CD4-positive, alpha-beta T cell treated with Interleukin-4 for 1 hour (primary cell): ENCODE measurements at regions not wholly inside any gene's neighbourhood (a gene's known extent, or its start where the extent isn't known, plus 50 kb on each side); places are given as distances from the start of the nearest gene placed in this dataset.

Source experiments
- DNase-seq, 2 donors: peaks; one replicate each; pipeline ENCODE4 v3.0.0-alpha.2; 2020 to 2022

DNA sequence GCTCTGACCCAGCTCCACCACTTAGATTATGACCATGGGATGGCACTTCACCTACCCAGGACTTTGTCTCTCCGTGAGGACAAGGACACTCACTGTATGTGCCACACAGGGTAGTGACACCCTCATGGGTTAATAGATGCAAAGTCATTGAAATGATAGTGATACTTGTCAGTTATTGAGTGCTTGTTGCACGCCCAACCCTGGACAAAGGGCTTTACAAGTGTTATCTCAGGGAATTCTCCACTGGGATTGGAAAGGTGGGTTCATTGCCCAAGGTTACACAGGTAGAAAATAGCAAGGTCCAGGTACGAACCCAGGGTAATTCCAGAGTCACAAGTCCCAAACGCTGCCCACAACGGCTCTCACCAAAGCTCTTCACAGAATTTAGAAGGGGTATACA is 158.2 kb downstream of the TRIM29 start:
- DNase-seq: no peak

DNA sequence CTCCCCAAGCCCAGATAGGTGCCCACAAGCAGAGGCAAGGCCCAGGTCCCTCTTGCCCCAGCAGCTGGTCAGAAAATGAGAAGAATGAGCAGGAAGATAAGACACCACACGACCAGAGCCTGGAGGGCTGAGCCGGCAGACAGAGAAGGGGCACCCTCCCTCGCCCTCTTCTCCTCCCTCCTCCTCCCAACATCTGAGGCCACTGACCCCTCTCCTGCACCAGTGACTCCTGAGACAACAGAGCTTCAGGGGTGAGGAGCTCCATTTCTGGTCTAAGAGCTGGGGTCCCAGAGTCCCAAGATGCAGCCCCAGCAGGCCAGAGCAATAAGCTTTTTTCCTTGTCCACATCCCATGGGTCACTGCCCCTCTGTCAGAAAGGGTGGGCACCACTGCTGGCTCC is 159.2 kb downstream of the TRIM29 start:
- DNase-seq: no peak

DNA sequence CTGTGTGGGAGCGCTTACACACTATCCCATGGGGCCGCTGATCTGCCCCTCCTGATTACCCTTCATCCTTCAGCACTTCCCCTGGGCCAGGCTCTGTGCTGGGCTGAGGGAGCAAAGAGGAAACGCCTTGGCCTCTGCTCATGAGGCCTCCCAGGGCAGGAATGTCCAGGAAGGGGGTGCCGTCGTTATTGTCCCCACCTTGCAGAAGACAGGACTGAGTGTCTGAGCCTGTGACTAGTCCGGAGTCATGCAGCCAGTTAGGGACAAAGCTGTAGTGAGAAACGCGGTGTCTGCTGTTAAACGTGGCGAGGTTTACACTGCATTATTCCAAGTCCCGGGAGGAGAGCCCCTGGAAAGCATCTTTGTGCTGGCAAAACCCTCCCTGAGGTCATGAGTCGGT is 160.0 kb downstream of the TRIM29 start:
- DNase-seq: no peak

DNA sequence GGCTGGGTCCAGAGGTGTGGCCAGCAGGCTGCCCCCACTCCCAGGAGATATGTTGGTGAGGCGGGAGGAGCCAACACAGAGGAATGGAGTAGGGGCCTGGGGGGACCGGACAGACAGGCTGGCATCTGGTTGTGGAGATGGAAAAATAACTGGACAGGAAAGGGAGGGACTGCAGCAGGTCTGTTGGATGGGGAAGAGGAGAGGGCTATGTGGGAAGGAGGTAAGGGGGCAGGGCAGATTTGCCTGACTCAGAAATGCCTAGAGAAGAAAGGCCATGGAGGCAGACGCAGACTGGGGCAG is 160.4 kb downstream of the TRIM29 start:
- DNase-seq: no peak

DNA sequence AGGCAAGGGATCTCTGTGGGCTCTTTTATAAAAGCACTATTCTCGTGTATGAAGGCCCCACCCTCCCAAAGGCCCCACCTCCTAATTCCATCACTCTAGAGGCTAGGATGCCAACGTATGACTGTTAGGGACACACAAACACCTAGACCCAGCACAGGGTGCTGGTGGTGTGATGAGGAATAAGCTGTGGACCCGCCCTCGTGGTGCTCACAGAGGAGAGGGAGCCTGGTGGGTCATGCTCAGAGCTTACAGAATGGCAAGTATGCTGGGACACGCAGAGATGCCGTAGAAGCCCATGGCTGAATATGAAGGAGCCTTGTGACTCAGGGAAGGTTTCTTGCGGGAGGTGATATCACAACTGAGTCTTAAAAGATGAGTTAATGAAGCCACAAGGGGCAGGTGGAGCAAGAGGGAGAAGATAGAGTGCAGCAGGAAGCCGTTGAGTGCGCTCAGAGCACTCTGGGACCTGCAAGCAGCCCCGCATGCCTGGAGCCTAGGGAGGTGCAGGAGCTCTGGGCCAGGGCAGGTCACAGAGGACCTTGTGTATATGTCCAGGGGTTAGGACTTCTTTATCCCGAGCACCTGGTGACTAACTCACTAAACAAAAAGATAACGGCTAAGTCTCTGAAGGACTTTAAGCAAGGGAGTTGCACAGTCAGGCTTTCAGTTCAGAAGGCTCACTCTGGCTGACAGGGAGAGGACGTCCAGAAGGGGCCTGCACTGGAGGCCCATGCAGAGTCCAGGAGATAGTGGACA is 160.9 kb downstream of the TRIM29 start:
- DNase-seq: no peak

DNA sequence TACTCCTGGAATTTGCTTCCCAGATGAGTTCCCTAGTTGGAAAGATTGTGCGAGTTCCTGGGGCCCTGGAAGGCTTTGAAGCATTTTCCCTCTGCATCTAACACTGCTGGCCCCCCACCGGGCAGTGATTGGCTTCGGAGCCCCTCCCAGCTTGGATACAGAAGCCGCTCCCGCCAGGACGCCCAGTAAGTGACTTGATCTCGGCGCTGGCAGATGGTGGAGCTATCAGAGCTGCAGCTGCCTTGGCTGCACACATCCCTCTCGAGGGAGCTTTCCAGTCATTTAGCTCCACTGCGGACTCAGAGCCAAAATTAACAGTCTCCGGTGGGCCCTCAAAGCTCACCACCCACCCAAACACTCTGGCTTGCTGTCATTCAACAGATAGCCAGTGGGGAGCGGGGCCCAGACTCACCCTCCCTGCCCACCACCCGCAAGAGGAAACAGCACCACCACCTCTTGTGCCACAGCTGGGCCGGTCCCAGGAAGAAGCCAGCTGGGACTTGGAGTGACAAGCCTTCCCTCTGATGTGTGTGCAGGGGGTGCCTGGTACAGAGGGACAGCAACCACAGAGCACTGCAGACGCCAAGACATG is 162.3 kb downstream of the TRIM29 start:
- no peak for DNase-seq

DNA sequence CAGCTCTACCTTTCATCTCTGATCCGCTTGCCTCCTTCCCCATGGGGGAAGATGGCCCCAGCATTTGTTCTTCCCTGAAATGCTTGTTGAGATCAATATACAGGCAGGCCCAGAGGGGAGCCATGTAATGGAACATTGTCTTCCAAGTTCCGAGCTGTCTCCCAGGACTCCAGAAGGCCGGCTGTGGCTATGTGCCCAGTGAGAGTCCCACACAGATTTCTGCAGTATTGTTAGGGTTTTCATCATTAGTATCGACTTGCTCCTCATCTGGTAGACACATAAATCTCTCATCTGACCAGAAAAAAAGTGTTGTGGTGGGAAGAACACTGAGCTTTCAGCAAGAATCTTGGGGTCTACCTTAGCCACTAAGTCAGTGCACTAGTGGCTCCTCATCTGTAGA is 163.4 kb downstream of the TRIM29 start:
- DNase-seq: no peak

DNA sequence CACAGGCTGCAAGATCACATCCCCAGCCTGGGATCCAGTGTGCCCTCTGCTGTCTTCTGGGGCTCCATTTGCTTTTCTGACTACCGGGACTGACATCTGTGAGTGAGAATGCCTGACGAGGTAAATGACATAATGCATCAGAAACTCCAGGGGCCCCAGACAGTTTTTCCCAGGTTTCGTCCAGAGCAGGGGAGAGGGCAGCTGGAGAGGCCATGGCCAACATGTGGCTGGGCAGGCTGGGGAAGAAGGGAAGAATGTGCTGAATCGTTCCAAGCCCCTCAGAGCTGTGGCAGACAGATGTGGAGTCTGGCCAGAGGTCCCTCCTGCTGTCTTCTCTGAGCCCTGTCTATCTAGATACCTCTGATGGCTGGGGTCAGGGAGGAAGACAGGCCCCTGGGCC is 163.9 kb downstream of the TRIM29 start:
- DNase-seq: no peak

DNA sequence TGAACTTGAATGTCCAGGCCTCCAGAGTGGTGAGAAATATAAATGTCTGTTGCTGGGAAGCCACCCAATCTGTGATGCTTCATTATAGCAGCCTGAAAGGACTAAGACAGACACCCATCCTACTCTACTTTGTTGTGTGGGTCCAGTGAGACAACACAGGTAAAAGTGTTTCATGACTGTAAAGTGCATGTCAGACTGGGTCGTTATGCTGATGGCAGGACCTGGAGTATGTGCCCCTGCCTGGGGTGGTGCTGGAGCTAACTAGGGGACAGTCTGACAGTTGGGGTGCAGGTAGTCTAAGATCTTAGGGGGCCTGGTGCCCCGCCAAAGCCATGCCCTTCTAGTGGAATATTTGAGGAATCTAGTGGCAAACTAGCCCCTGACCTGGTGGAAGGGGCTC is 165.6 kb downstream of the TRIM29 start:
- no peak for DNase-seq

DNA sequence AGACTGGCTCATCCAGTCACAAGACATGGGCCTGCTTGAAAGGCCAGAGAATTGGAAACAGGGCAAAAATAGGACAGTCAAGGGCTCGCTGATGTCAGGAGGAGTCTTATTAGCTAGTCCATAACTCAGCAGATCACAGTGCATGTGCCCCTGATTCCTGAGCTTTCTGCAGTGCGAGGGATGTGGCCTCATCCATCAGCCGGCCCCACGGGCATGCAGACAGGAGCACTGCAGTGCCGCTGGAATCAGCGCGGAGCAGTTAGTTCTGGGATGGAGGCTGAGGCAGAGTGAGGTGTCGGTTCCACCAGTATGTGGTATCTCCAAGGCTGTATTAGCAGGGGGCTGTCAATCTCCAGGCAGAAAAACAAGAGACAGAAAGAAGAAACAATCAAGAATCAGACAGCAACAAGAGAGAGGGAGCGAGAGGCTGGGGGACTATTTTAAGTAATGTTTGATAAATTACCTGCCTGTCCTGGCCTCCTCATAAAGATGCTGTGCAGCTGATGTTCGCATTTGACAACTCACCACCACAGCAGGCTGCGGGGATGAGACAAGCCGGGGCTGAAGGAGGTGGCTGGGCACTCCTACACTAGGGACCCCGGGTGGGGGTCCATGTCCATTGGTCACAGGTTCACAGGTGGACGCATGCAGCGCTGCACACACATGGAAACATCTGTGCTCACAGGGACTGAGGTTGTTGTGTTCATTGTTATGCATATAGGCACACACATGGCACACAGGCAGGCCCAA is 167.2 kb downstream of the TRIM29 start:
- no peak for DNase-seq

DNA sequence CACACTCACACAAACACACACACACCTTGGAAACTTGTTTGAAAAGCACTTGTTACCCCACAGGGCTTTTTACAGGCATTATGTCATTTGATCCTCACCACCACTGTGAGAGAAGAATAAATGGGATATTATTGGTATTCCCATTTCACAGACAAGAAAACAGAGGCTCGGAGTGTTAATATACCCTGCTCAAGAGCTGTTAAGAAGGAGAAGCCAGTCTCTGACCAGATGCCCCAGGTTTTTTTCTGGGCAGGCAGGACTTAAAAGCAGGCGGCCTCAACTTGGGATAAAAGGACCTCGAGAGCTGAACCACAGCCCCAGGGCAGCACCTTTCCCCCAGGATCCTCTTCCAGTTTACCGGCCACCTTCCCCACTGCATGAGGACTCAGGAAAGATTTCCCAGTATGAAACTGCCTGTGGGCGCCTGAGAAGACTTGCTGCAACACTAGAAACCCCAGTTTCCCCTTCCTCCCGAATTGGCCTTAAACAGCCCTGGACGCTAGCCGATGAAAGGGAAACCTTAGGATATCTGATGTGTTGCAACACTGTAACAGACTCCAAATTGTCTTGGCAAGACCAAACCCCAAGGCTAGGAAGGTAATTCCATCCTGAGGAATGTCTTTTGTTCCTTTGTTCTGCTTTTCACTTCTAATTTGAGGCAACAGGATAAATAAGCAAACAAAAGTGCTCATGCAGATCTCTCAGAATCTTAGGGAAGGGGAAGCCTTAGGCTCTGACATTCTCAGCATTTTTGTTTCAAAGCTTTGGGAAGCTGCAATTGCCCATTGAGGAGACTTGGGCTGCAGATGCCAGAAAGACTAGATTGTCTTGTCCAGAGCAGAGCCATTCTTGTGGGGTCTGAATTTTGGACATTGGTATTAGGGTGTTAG is 173.5 kb downstream of the TRIM29 start:
- no peak for DNase-seq

DNA sequence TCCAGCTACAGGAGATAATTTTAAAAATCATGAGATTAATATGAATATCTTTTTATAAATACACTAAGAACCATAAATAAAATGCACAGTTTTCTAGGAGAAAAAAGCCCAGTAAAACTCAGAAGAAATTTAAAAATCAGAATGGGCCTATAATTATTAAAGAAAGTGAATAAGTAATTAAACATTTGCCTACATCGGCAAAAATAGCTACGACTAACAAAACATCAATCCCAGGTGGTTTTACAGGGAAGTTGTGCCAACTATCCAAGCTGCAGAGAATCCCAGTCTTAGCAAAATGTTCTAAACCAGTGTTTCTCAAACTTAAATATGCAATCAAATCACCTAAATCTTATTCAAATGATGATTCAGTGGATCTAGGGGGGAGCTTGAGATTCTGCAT is 180.0 kb downstream of the TRIM29 start:
- DNase-seq: no peak

DNA sequence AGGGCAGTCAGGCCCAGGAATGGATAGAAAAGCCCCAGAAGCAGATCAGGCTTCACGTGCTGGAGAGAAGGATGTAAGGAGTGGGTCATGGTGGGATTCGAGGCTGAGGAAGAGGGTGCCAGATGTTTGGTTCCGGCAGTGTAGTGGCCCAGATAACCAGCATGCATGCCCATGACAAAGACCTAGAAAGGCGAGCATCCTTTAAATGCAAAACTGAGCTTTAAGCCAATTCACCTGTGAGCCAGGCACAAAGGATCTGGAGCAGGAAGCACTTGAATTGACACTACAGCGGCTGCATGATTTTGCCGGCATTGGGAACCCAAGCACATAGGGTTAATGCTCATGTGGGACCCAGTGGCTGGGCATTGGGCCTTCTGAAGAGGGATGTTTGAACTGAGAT is 185.5 kb downstream of the TRIM29 start:
- no peak for DNase-seq

DNA sequence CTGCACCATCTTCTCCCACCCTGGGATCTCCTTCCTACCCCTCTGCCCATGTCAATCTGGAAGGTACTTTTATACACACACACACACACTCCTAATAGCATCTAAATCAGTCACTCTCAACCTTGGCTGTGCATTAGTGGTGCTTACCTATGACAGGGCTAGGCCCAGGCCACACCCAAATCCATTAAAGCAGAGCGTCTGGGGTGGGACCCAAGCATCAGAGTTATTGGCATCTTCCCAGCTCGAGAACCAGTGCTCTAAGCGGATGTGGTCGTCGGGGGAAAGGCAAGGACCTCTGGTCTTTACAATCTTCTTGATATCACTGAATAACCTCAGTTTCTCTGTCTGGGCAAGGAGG is 194.6 kb downstream of the TRIM29 start:
- no peak for DNase-seq

DNA sequence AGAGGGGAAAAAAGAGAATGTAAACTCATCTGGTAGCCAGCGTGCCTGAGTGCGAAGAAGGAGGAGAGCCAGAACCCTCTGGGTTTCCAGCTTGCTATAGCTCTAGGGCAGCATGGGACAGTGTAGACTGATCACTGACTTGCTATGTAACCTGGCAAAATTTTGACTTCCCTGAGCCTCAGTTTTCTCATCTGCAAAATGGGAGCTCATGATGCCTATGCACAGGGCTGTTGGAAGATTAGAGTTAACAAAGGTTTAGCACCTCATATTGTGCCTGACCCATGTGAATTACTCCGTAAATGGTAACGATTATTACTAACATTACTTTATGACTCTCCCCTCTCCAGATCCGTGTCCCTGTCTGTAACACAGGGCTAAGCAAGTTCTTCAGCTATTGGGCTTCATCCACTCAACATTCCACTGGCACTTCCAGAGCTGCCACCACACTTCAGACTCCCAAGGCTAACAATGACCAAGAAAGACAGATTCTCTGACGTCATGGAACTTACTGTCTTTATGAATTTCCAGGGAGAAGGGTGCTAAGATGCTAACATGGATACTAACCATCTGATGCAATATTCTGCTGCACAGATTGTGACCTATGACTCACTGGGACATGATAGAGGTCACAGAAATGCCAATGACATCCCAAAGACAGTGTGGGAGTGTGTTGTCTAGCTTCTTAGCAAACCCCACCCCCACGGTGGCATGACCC is 195.2 kb downstream of the TRIM29 start:
- DNase-seq: no peak

DNA sequence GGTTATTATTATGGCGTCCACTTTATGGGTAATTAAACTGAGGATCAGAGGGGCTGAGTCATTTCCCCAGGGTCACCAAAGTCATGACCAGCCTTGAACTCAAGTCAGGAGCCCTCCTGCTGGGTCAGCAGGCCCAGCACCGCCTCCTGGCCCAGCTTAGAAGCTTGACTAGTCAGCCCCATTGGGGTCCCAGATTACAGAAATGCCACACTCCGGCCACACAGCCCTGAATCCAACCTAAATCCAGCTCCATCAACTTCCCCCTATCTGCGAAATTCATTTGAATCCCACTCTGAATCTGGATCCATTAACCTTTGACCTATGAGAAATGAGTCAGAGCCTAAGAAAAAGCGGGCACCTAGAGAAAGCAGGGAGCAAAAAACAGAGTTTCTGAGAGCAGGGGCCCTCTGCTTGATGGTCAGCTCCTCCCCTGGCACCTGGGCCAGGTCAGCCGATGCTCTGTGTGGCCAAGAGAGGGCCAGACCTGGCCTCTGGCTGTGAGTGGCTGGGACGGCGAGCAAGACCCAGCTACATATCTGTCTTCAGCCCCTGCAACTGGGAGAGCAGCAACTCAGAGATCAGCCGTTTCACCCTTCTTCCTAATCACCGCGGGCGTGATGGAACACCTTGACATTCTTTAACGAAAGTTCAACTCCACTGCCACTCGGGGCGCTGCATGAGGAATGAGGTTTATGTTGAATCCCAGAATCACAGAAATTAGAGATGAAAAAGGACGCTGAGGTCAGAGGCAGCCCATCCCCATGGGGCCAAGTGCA is 196.1 kb downstream of the TRIM29 start:
- no peak for DNase-seq

DNA sequence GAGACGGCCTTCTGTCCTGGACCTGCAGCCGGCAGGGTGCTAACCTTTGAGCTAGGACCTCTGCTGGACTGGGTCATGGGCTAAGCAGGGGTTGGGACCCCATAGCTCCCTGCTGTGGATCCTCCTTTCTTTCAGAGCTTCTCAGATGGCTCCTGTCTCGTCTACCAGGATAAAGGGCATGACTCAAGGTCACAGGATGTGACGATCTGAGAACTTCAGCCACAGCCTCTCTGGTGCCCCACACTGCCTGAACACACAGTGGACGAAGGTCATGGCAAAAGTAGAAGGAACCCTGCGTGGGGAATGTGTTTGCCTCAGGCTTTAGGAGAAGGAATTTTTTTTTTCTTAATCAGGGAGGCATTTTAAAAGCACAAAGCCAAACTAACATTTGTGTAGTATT is 196.7 kb downstream of the TRIM29 start:
- DNase-seq: no peak

DNA sequence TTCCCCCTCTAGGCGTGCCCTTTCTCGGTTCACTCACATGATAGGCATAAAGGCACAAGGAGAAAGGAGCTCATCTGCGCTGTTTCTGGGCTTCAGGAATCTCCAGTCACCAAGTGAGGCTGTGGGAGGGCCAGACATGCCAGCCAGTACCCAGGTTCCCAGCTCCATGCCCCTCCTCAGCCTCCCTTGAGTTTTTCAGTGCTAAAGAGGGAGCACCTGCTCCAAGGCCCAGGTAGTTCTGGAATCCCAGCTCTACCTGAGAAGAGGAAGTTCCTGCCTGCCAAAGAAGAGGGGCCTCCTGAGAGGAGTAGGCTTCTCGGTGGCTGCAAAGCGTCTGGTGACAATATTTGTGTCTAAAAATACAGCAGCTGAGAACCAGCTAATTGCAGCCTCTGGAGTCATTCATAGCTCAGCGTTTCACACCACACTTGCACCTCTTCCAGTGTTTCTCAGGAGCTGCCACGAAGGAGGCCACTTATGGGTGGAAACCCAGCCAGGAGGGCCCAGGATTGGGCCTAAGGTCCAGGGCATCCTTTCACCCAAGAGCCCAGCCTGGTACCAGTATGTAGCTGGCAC is 197.4 kb downstream of the TRIM29 start:
- DNase-seq: no peak

DNA sequence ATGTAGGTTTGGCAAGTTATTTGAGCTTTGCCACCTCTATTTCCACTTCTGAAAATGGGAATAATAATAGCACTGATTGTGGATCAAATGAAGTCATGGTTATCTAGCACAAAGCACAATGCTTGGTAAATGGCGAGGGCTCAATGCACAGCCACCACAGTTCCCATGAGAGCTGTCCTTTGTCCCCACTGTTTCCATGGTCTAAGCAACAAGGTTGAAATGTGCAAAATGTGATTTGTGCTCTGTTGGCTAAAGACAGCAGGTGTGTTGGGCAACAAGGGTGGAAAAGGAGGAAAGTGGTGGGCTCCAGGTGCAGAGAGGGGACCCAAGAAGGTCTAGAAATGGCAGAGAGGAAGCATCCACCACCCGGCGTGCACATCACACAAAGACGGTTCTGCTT is 200.5 kb downstream of the TRIM29 start:
- no peak for DNase-seq

DNA sequence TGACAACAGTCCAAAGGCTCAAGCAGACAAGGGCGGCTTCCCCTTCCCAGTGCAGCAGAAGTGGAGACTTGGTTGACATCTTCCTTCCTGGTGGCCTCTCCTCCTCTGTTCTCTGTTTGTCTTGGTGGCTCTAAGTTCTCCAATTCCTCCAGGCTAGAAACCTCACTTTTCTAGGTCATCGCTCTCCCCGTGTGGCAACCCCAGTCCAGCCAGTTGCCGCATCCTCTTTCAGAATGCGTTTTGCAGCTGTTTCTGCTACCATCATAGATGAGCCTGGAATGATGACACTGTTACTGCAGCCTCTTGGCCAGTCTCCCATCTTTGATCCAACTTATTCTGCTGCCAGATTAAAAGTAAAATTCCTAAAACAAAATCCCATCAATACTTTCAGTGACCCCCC is 201.5 kb downstream of the TRIM29 start:
- DNase-seq: no peak

DNA sequence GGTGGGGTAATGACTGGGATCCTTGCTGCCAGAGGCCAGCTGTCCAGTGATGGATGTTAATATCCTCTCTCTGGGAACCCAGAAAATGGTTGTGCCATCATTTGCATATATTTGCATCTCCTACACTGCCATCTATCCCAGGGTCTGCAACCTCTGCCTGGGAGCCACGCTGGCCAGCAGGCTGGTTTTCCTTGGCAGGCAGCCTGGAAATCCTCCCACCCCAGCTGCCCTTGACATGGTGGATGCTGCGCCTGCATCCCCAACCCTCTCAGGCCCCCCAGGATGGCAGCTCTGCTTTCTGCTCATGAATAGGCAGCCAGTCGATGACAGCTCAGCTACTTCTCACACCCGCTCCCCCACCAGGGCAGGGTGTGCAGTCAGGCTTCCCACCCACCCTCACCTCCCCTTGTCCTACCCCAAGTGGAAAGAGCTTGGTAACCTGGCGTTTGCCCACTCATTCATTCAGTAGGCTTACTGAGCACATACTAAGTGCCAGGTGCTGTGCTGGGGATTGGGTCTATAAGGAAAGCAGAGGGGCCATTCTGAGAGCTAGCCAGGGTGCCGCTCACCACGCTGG is 202.5 kb downstream of the TRIM29 start:
- DNase-seq: no peak
